WTC11 (cell line): ENCODE measurements at regions not wholly inside any gene's neighbourhood (a gene's known extent, or its start where the extent isn't known, plus 50 kb on each side); places are given as distances from the start of the nearest gene placed in this dataset.

Experiments
- ATAC-seq: fragments of 200-7000 bp; cut with Tn5 transposase; 2 replicates; pipeline ENCODE4 v1.10.0; 2021; ENCODE audit warnings: mild to moderate bottlenecking, moderate library complexity
- CTCF ChIA-PET: fragments of 300-600 bp; sonication (Branson Sonifier 250); formaldehyde crosslinking; loops from one replicate; lab custom pipeline; 2021; ENCODE audit warnings: antibody characterized with exemption; lab: Charles Lee
- POLR2A ChIA-PET: fragments of 350-600 bp; sonication (Branson Sonifier 250); formaldehyde crosslinking; loops from one replicate; lab custom pipeline; 2021; ENCODE audit warnings: antibody characterized with exemption; lab: Charles Lee
- DNase-seq: peaks from one replicate; pipeline ENCODE4 v3.0.0; 2021; ENCODE audit warnings: low spot score
- H3K27ac Mint-ChIP-seq: 2 replicates; pipeline ENCODE4 v1.8.0; 2021; ENCODE audit warnings: mixed read lengths
- H3K27me3 Mint-ChIP-seq: 2 replicates; pipeline ENCODE4 v1.8.0; 2021; ENCODE audit warnings: low read depth, mild to moderate bottlenecking, moderate library complexity, mixed read lengths
- H3K36me3 Mint-ChIP-seq: 2 replicates; pipeline ENCODE4 v1.8.0; 2021; ENCODE audit warnings: mixed read lengths
- H3K4me1 Mint-ChIP-seq: 2 replicates; pipeline ENCODE4 v1.8.0; 2022; ENCODE audit warnings: mixed read lengths
- H3K4me3 Mint-ChIP-seq: 2 replicates; pipeline ENCODE4 v1.8.0; 2021; ENCODE audit warnings: mild to moderate bottlenecking, moderate library complexity, mixed read lengths
- H3K9me3 Mint-ChIP-seq: 2 replicates; pipeline ENCODE4 v1.8.0; 2021; ENCODE audit warnings: mixed read lengths
- ATF3 ChIP-seq: sonication (generic); formaldehyde crosslinking; conservative IDR thresholded peaks from 2 replicates; pipeline ENCODE4 v1.8.1; 2022; ENCODE audit warnings: mild to moderate bottlenecking, missing genetic modification reagents
- CREM ChIP-seq: sonication (generic); formaldehyde crosslinking; IDR thresholded peaks from 2 replicates; pipeline ENCODE4 v1.8.1; 2022; ENCODE audit warnings: mild to moderate bottlenecking, missing genetic modification reagents, moderate library complexity
- FOXJ3 ChIP-seq: sonication (generic); formaldehyde crosslinking; IDR thresholded peaks from 2 replicates; pipeline ENCODE4 v1.9.0; 2021; ENCODE audit warnings: missing genetic modification reagents, mild to moderate bottlenecking, borderline replicate concordance
- MLX ChIP-seq: sonication (generic); formaldehyde crosslinking; IDR thresholded peaks from 2 replicates; pipeline ENCODE4 v1.8.1; 2023; ENCODE audit warnings: mild to moderate bottlenecking, missing genetic modification reagents, moderate library complexity
- RELA ChIP-seq: sonication (generic); formaldehyde crosslinking; IDR thresholded peaks from 2 replicates; pipeline ENCODE4 v1.8.1; 2022; ENCODE audit warnings: missing genetic modification reagents, mild to moderate bottlenecking, borderline replicate concordance
- ZNF512 ChIP-seq: sonication (generic); formaldehyde crosslinking; IDR thresholded peaks from 2 replicates; pipeline ENCODE4 v1.8.1; 2022; ENCODE audit warnings: missing genetic modification reagents, borderline replicate concordance
- ZNF532 ChIP-seq: fragments of 250-450 bp; sonication (Bioruptor Pico); IDR thresholded peaks from 2 replicates; pipeline ENCODE4 v1.9.0; 2021; ENCODE audit warnings: mild to moderate bottlenecking, borderline replicate concordance

- TF ChIP-seq ATF3, result no peak
- no peak for TF ChIP-seq RELA (CRISPR knock-in tag)
- TF ChIP-seq FOXJ3 (CRISPR knock-in tag), result no peak
- no peak for TF ChIP-seq CREM (CRISPR knock-in tag)
- no peak for TF ChIP-seq ZNF512 (CRISPR knock-in tag)
- TF ChIP-seq MLX (CRISPR knock-in tag), result no peak
- no peak for TF ChIP-seq ZNF532 (CRISPR knock-in tag)
- ATAC-seq (no peak), DNase-seq (no peak)
- peaks cover 22% of the 10 kb centered on the region for H3K9me3 Mint-ChIP-seq
- POLR2A ChIA-PET, result no interaction called here
- no peak overlapping the region for H3K27ac Mint-ChIP-seq
- H3K4me1 Mint-ChIP-seq, result peaks cover 12% of the 10 kb centered on the region
- peaks cover 12% of the 10 kb centered on the region for H3K36me3 Mint-ChIP-seq
- H3K4me3 Mint-ChIP-seq, result no peak overlapping the region
- peaks cover 6% of the 10 kb centered on the region for H3K27me3 Mint-ChIP-seq
- CTCF ChIA-PET, result no interaction called here
These were observed 51.9 kb upstream of the BAIAP2L1 start for GRCh38 chr7:98452791-98453190.
